ENCODE measurements at regions not wholly inside any gene's neighbourhood (a gene's known extent, or its start where the extent isn't known, plus 50 kb on each side); places are given as distances from the start of the nearest gene placed in this dataset.
"Not testable (repeated sequence)": the region's sequence is repeated elsewhere in the genome, so short reads cannot be mapped to it uniquely, and the experiment has no call there.

- no CpG with 5 or more reads among the region's 6 CpGs for WGBS (ENCODE audit: extremely low coverage, insufficient coverage, insufficient read length)
Measured at GRCh38 chr22:22165936-22166710, 78.5 kb upstream of the VPREB1 start.

GRCh38 chr22:22164541-22165272, 79.9 kb upstream of the VPREB1 start:
- Histone ChIP-seq H4K91ac (ENCODE audit: low read depth, low read length) (no peak overlapping the region), H3K14ac (ENCODE audit: low read length) (no peak overlapping the region), H2AK5ac (ENCODE audit: low read length) (no peak overlapping the region), H3K4me3 (ENCODE audit: low read depth, low read length) (no peak overlapping the region), H2BK120ac (ENCODE audit: insufficient read depth, low read length, poor library complexity) (no peak overlapping the region), H3K4ac (ENCODE audit: low read depth, low read length) (no peak overlapping the region), H3K79me2 (ENCODE audit: control insufficient read depth, insufficient read depth, low read length, poor library complexity) (no peaks in the 10 kb centered on the region), H3K27me3 (ENCODE audit: insufficient read depth, low read length) (peaks cover 3% of the 10 kb centered on the region), H3K18ac (ENCODE audit: low read length) (no peak overlapping the region), H3K9ac (ENCODE audit: low read length) (no peak overlapping the region), H3K27ac (ENCODE audit: low read depth, low read length) (no peak overlapping the region), H3K23ac (ENCODE audit: low read length) (no peak overlapping the region), H2BK5ac (ENCODE audit: low read depth, low read length, poor library complexity) (no peak overlapping the region), H4K8ac (ENCODE audit: low read depth, low read length) (no peak overlapping the region), H3K36me3 (ENCODE audit: control insufficient read depth in 1 of 2, insufficient read depth in 2 of 2, low read length in 2 of 2) (no peaks in the 10 kb centered on the region), H3K4me1 (ENCODE audit: control insufficient read depth in 1 of 2, insufficient read depth in 2 of 2, low read length in 2 of 2) (no peaks in the 10 kb centered on the region), H4K12ac (ENCODE audit: low read depth, low read length) (no peak overlapping the region), H3K4me2 (ENCODE audit: low read length) (no peak overlapping the region), H3K79me1 (ENCODE audit: low read length) (no peaks in the 10 kb centered on the region), H2AFZ (ENCODE audit: insufficient read depth, low read length, poor library complexity) (no peak overlapping the region), H2BK12ac (ENCODE audit: low read length) (no peak overlapping the region), H3K9me3 (ENCODE audit: insufficient read depth, low read depth, low read length) (peaks cover 2% of the 10 kb centered on the region)
- WGBS (ENCODE audit: extremely low coverage, insufficient coverage, insufficient read length): no CpG with 5 or more reads among the region's 3 CpGs
- no peak for DNase-seq

More at GRCh38 chr22:22165936-22166710, 78.5 kb upstream of the VPREB1 start:
- DNase-seq: no peak
- Histone ChIP-seq H3K4me1 (ENCODE audit: control insufficient read depth in 1 of 2, insufficient read depth in 2 of 2, low read length in 2 of 2) (no peaks in the 10 kb centered on the region), H3K27ac (ENCODE audit: low read depth, low read length) (no peak overlapping the region), H4K91ac (ENCODE audit: low read depth, low read length) (no peak overlapping the region), H3K4ac (ENCODE audit: low read depth, low read length) (no peak overlapping the region), H3K9me3 (ENCODE audit: insufficient read depth, low read depth, low read length) (peaks cover 2% of the 10 kb centered on the region), H3K14ac (ENCODE audit: low read length) (no peak overlapping the region), H4K12ac (ENCODE audit: low read depth, low read length) (no peak overlapping the region), H3K79me1 (ENCODE audit: low read length) (no peaks in the 10 kb centered on the region), H3K4me2 (ENCODE audit: low read length) (no peak overlapping the region), H2BK12ac (ENCODE audit: low read length) (no peak overlapping the region), H2AK5ac (ENCODE audit: low read length) (no peak overlapping the region), H3K4me3 (ENCODE audit: low read depth, low read length) (no peak overlapping the region), H2BK5ac (ENCODE audit: low read depth, low read length, poor library complexity) (no peak overlapping the region), H3K36me3 (ENCODE audit: control insufficient read depth in 1 of 2, insufficient read depth in 2 of 2, low read length in 2 of 2) (no peaks in the 10 kb centered on the region), H3K9ac (ENCODE audit: low read length) (no peak overlapping the region), H2AFZ (ENCODE audit: insufficient read depth, low read length, poor library complexity) (no peak overlapping the region), H2BK120ac (ENCODE audit: insufficient read depth, low read length, poor library complexity) (no peak overlapping the region), H3K79me2 (ENCODE audit: control insufficient read depth, insufficient read depth, low read length, poor library complexity) (no peaks in the 10 kb centered on the region), H3K23ac (ENCODE audit: low read length) (no peak overlapping the region), H4K8ac (ENCODE audit: low read depth, low read length) (no peak overlapping the region), H3K18ac (ENCODE audit: low read length) (no peak overlapping the region), H3K27me3 (ENCODE audit: insufficient read depth, low read length) (peaks cover 3% of the 10 kb centered on the region)

GRCh38 chr22:22161924-22162851, 82.4 kb upstream of the VPREB1 start:
- H3K36me3 ChIP-seq (ENCODE audit: control insufficient read depth in 1 of 2, insufficient read depth in 2 of 2, low read length in 2 of 2): no peaks in the 10 kb centered on the region
- H3K79me1 ChIP-seq (ENCODE audit: low read length): no peaks in the 10 kb centered on the region
- H3K4ac ChIP-seq (ENCODE audit: low read depth, low read length): no peak overlapping the region
- no peak overlapping the region for H2BK12ac ChIP-seq (ENCODE audit: low read length)
- DNase-seq: no peak
- no peak overlapping the region for H2AFZ ChIP-seq (ENCODE audit: insufficient read depth, low read length, poor library complexity)
- no peak overlapping the region for H2AK5ac ChIP-seq (ENCODE audit: low read length)
- no peak overlapping the region for H3K18ac ChIP-seq (ENCODE audit: low read length)
- no peak overlapping the region for H3K14ac ChIP-seq (ENCODE audit: low read length)
- H3K9ac ChIP-seq (ENCODE audit: low read length): no peak overlapping the region
- H3K9me3 ChIP-seq (ENCODE audit: insufficient read depth, low read depth, low read length): no peaks in the 10 kb centered on the region
- no peak overlapping the region for H4K8ac ChIP-seq (ENCODE audit: low read depth, low read length)
- no peak overlapping the region for H3K4me3 ChIP-seq (ENCODE audit: low read depth, low read length)
- no peak overlapping the region for H3K4me2 ChIP-seq (ENCODE audit: low read length)
- no peak overlapping the region for H4K91ac ChIP-seq (ENCODE audit: low read depth, low read length)
- no CpG with 5 or more reads among the region's 9 CpGs for WGBS (ENCODE audit: extremely low coverage, insufficient coverage, insufficient read length)
- H3K27ac ChIP-seq (ENCODE audit: low read depth, low read length): no peak overlapping the region
- H3K23ac ChIP-seq (ENCODE audit: low read length): no peak overlapping the region
- no peak overlapping the region for H4K12ac ChIP-seq (ENCODE audit: low read depth, low read length)
- H2BK5ac ChIP-seq (ENCODE audit: low read depth, low read length, poor library complexity): no peak overlapping the region
- H3K79me2 ChIP-seq (ENCODE audit: control insufficient read depth, insufficient read depth, low read length, poor library complexity): no peaks in the 10 kb centered on the region
- no peaks in the 10 kb centered on the region for H3K27me3 ChIP-seq (ENCODE audit: insufficient read depth, low read length)
- no peaks in the 10 kb centered on the region for H3K4me1 ChIP-seq (ENCODE audit: control insufficient read depth in 1 of 2, insufficient read depth in 2 of 2, low read length in 2 of 2)
- H2BK120ac ChIP-seq (ENCODE audit: insufficient read depth, low read length, poor library complexity): no peak overlapping the region

GRCh38 chr22:22160768-22161167, 83.8 kb upstream of the VPREB1 start:
- H3K4me2 ChIP-seq (ENCODE audit: low read length); H3K4me3 ChIP-seq (ENCODE audit: low read depth, low read length); H2BK120ac ChIP-seq (ENCODE audit: insufficient read depth, low read length, poor library complexity); H3K9ac ChIP-seq (ENCODE audit: low read length); DNase-seq; H3K27ac ChIP-seq (ENCODE audit: low read depth, low read length); H2BK5ac ChIP-seq (ENCODE audit: low read depth, low read length, poor library complexity); H2AFZ ChIP-seq (ENCODE audit: insufficient read depth, low read length, poor library complexity); H3K27me3 ChIP-seq (ENCODE audit: insufficient read depth, low read length); H3K9me3 ChIP-seq (ENCODE audit: insufficient read depth, low read depth, low read length); H3K18ac ChIP-seq (ENCODE audit: low read length); H3K14ac ChIP-seq (ENCODE audit: low read length); H3K79me2 ChIP-seq (ENCODE audit: control insufficient read depth, insufficient read depth, low read length, poor library complexity); H3K36me3 ChIP-seq (ENCODE audit: control insufficient read depth in 1 of 2, insufficient read depth in 2 of 2, low read length in 2 of 2); H3K4ac ChIP-seq (ENCODE audit: low read depth, low read length); H4K8ac ChIP-seq (ENCODE audit: low read depth, low read length); H3K23ac ChIP-seq (ENCODE audit: low read length); H2AK5ac ChIP-seq (ENCODE audit: low read length); H2BK12ac ChIP-seq (ENCODE audit: low read length); H3K79me1 ChIP-seq (ENCODE audit: low read length); H4K91ac ChIP-seq (ENCODE audit: low read depth, low read length); H4K12ac ChIP-seq (ENCODE audit: low read depth, low read length); H3K4me1 ChIP-seq (ENCODE audit: control insufficient read depth in 1 of 2, insufficient read depth in 2 of 2, low read length in 2 of 2): not testable (repeated sequence)
- WGBS (ENCODE audit: extremely low coverage, insufficient coverage, insufficient read length): no CpG with 5 or more reads among the region's 2 CpGs

Measured in trophoblast cell (in vitro differentiated cells and primary cell).